ENCODE measurements at regions not wholly inside any gene's neighbourhood (a gene's known extent, or its start where the extent isn't known, plus 50 kb on each side); places are given as distances from the start of the nearest gene placed in this dataset.

DNA sequence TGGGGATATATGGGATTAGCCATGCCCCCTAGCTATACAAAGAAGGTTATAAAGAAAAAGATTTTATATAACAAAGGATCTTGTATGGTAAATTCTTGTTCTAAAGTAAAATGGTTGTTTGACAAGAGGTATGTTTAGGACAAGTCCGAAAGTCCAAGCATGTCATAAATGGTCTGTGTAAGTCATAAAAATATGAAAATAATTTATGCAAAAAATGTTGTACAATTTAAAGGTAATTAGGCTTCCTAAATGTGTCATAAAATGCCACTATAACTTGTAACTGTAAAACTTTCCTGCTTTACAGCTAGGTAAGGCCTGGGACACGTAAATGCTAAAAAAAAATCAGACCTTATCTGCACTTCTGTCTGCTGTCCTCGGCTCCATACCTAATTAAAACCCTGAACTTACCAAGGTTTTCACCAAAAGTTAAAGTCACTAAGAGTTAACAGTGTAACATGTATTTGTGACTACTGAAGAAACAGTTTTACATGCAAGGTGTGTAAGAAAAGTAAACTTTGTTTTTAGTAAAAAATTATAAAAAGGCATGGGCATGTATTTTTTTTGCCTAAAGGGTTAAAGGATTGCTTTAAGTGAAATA, 110.0 kb upstream of the RESF1 start:
- no peak for FAIRE-seq

DNA sequence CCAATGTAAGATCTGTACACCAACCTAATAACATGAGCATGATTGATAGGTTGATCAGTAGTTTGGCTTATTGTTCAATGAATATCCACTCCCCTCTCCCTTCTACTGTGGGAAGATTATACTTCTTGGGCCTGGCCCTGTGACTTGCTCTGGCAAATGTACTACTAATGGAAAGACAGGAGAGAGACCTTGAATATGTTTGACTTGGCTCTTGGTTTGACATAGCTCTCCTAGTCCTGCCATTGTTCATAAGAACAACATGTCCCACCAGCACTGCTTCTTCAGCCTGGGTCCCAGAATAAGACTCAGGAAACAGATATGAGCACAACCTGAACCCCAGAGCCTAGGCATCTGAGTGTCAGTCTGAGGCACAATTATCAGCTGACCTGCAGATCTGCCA, 112.8 kb upstream of the RESF1 start:
- Histone ChIP-seq H3K4me1 (ENCODE audit: control insufficient read depth, extremely low read depth, insufficient read depth, low read length) (no peaks in the 10 kb centered on the region), H3K9me1 (ENCODE audit: control insufficient read depth, extremely low read depth, insufficient read depth, low read length) (no peaks in the 10 kb centered on the region), H3K36me3 (ENCODE audit: control insufficient read depth in 2 of 2, extremely low read depth in 1 of 2, insufficient read depth in 2 of 2, low read length in 2 of 2) (no peaks in the 10 kb centered on the region), H4K20me1 (ENCODE audit: control insufficient read depth, extremely low read depth, insufficient read depth, low read length) (no peaks in the 10 kb centered on the region), H3K27ac (ENCODE audit: control insufficient read depth, insufficient read depth, low read length) (no peak overlapping the region), H3K4me3 (ENCODE audit: control insufficient read depth in 2 of 3, extremely low read depth in 1 of 3, insufficient read depth in 2 of 3, low read depth in 1 of 3, low read length in 3 of 3) (no peak overlapping the region), H3K27me3 (ENCODE audit: control insufficient read depth, extremely low read depth, insufficient read depth, low read length) (no peaks in the 10 kb centered on the region), H3K79me2 (ENCODE audit: control insufficient read depth, insufficient read depth, low read length) (no peaks in the 10 kb centered on the region), H3K4me2 (ENCODE audit: control insufficient read depth, extremely low read depth, insufficient read depth, low read depth, low read length) (no peak overlapping the region), H2AFZ (ENCODE audit: control insufficient read depth, low read length) (no peak overlapping the region), H3K9me3 (ENCODE audit: control insufficient read depth, low read depth, low read length) (peaks cover 6% of the 10 kb centered on the region), H3K9ac (ENCODE audit: control insufficient read depth, extremely low read depth, insufficient read depth, low read length) (no peak overlapping the region)
- TF ChIP-seq EZH2 (IDR thresholded peaks at IDR 0.05; ENCODE audit: low read length) = no peak
- FAIRE-seq (no peak), DNase-seq (ENCODE audit: low read depth, low spot score) (no peak)
- dilution Hi-C loops (cut with MboI; ENCODE audit: extremely low pct_ligation_motif_present, low sequenced_read_pairs) = no loop called here

More for the DNA sequence above, 110.0 kb upstream of the RESF1 start:
- Histone ChIP-seq H3K4me3 (ENCODE audit: control insufficient read depth in 2 of 3, extremely low read depth in 1 of 3, insufficient read depth in 2 of 3, low read depth in 1 of 3, low read length in 3 of 3) (no peak overlapping the region), H3K36me3 (ENCODE audit: control insufficient read depth in 2 of 2, extremely low read depth in 1 of 2, insufficient read depth in 2 of 2, low read length in 2 of 2) (no peaks in the 10 kb centered on the region), H3K9me1 (ENCODE audit: control insufficient read depth, extremely low read depth, insufficient read depth, low read length) (no peaks in the 10 kb centered on the region), H3K79me2 (ENCODE audit: control insufficient read depth, insufficient read depth, low read length) (no peaks in the 10 kb centered on the region), H3K4me1 (ENCODE audit: control insufficient read depth, extremely low read depth, insufficient read depth, low read length) (no peaks in the 10 kb centered on the region), H3K27me3 (ENCODE audit: control insufficient read depth, extremely low read depth, insufficient read depth, low read length) (no peaks in the 10 kb centered on the region), H2AFZ (ENCODE audit: control insufficient read depth, low read length) (no peak overlapping the region), H4K20me1 (ENCODE audit: control insufficient read depth, extremely low read depth, insufficient read depth, low read length) (no peaks in the 10 kb centered on the region), H3K27ac (ENCODE audit: control insufficient read depth, insufficient read depth, low read length) (no peak overlapping the region), H3K4me2 (ENCODE audit: control insufficient read depth, extremely low read depth, insufficient read depth, low read depth, low read length) (no peak overlapping the region), H3K9me3 (ENCODE audit: control insufficient read depth, low read depth, low read length) (peaks cover 6% of the 10 kb centered on the region), H3K9ac (ENCODE audit: control insufficient read depth, extremely low read depth, insufficient read depth, low read length) (no peak overlapping the region)
- dilution Hi-C loops (cut with MboI; ENCODE audit: extremely low pct_ligation_motif_present, low sequenced_read_pairs) = no loop called here
- no peak for TF ChIP-seq EZH2 (IDR thresholded peaks at IDR 0.05; ENCODE audit: low read length)
- TF ChIP-seq, protein P1, sequence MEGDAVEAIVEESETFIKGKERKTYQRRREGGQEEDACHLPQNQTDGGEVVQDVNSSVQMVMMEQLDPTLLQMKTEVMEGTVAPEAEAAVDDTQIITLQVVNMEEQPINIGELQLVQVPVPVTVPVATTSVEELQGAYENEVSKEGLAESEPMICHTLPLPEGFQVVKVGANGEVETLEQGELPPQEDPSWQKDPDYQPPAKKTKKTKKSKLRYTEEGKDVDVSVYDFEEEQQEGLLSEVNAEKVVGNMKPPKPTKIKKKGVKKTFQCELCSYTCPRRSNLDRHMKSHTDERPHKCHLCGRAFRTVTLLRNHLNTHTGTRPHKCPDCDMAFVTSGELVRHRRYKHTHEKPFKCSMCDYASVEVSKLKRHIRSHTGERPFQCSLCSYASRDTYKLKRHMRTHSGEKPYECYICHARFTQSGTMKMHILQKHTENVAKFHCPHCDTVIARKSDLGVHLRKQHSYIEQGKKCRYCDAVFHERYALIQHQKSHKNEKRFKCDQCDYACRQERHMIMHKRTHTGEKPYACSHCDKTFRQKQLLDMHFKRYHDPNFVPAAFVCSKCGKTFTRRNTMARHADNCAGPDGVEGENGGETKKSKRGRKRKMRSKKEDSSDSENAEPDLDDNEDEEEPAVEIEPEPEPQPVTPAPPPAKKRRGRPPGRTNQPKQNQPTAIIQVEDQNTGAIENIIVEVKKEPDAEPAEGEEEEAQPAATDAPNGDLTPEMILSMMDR (optimal IDR thresholded peaks at IDR 0.05 in 1 of 3, IDR thresholded peaks at IDR 0.05 in 1 of 3, conservative IDR thresholded peaks at IDR 0.05 in 1 of 3; ENCODE audit: extremely low read depth in 1 of 3, insufficient read depth in 2 of 3, low read length in 3 of 3) = no peak
- DNase-seq (ENCODE audit: low read depth, low spot score) = no peak

All from keratinocyte (primary cell).